ENCODE measurements at regions not wholly inside any gene's neighbourhood (a gene's known extent, or its start where the extent isn't known, plus 50 kb on each side); places are given as distances from the start of the nearest gene placed in this dataset.

- DNase-seq = no peak
- H3K36me3 ChIP-seq = no peaks in the 10 kb centered on the region
- no peaks in the 10 kb centered on the region for H3K9me3 ChIP-seq
- H3K27ac ChIP-seq = no peak overlapping the region
- intact Hi-C loops (cut with DNase I) = no loop called here
- 44 to 58% (median 47%) methylated on average over 3 of the region's 3 CpGs for WGBS, 3 donors
- no peaks in the 10 kb centered on the region for H3K4me1 ChIP-seq (ENCODE audit: insufficient read depth)
- TF ChIP-seq, protein P1, sequence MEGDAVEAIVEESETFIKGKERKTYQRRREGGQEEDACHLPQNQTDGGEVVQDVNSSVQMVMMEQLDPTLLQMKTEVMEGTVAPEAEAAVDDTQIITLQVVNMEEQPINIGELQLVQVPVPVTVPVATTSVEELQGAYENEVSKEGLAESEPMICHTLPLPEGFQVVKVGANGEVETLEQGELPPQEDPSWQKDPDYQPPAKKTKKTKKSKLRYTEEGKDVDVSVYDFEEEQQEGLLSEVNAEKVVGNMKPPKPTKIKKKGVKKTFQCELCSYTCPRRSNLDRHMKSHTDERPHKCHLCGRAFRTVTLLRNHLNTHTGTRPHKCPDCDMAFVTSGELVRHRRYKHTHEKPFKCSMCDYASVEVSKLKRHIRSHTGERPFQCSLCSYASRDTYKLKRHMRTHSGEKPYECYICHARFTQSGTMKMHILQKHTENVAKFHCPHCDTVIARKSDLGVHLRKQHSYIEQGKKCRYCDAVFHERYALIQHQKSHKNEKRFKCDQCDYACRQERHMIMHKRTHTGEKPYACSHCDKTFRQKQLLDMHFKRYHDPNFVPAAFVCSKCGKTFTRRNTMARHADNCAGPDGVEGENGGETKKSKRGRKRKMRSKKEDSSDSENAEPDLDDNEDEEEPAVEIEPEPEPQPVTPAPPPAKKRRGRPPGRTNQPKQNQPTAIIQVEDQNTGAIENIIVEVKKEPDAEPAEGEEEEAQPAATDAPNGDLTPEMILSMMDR (IDR thresholded peaks at IDR 0.05) = no peak
- TF ChIP-seq POLR2A (IDR thresholded peaks at IDR 0.05) (no peak), EP300 (IDR thresholded peaks at IDR 0.05) (no peak)
- no peaks in the 10 kb centered on the region for H3K27me3 ChIP-seq
- H3K4me3 ChIP-seq = no peak overlapping the region
Observed at GRCh38 chr2:123045713-123046112, 979.4 kb upstream of the CNTNAP5 start.

GRCh38 chr2:123047186-123047585 lies 977.9 kb upstream of the CNTNAP5 start:
- no peaks in the 10 kb centered on the region for H3K27me3 ChIP-seq
- no peaks in the 10 kb centered on the region for H3K9me3 ChIP-seq
- intact Hi-C loops (cut with DNase I) = no loop called here
- no peak overlapping the region for H3K27ac ChIP-seq
- no peak for DNase-seq
- no peaks in the 10 kb centered on the region for H3K36me3 ChIP-seq
- no peak overlapping the region for H3K4me3 ChIP-seq
- no peak for TF ChIP-seq EP300 (IDR thresholded peaks at IDR 0.05)
- TF ChIP-seq, protein P1 (IDR thresholded peaks at IDR 0.05) = no peak
- TF ChIP-seq POLR2A (IDR thresholded peaks at IDR 0.05) = no peak
- H3K4me1 ChIP-seq (ENCODE audit: insufficient read depth) = no peaks in the 10 kb centered on the region

DNA sequence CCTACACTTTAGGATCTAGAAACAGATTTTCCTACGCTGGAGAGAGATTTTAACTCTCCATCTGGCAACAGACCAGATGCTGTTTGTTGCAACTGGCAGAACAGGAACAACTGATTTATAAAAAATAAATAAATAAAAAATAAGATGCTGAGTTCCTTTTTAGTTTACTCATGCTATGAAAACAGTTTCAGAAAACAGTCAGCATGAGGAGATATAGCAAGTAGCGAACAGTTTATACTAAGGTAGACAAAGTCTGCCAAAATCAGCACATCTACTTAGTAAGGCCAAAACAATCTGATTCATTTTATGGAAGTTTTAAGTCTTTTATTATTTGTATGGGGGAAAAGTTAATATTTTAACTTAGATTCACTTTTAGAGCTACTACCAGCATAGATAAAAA lies 974.0 kb upstream of the CNTNAP5 start:
- no peak for TF ChIP-seq POLR2A (IDR thresholded peaks at IDR 0.05)
- TF ChIP-seq EP300 (IDR thresholded peaks at IDR 0.05) = no peak
- TF ChIP-seq, protein P1 (IDR thresholded peaks at IDR 0.05) = no peak

GRCh38 chr2:123061534-123061933 lies 963.6 kb upstream of the CNTNAP5 start:
- no peaks in the 10 kb centered on the region for H3K36me3 ChIP-seq
- intact Hi-C loops (cut with DNase I) = no loop called here
- H3K27ac ChIP-seq = no peak overlapping the region
- no peak overlapping the region for H3K4me3 ChIP-seq
- 84 to 91% (median 87%) methylated on average over 2 of the region's 2 CpGs for WGBS, 3 donors
- no peaks in the 10 kb centered on the region for H3K27me3 ChIP-seq
- DNase-seq = no peak
- no peaks in the 10 kb centered on the region for H3K9me3 ChIP-seq
- no peaks in the 10 kb centered on the region for H3K4me1 ChIP-seq (ENCODE audit: insufficient read depth)
- TF ChIP-seq, protein P1 (IDR thresholded peaks at IDR 0.05) = no peak
- no peak for TF ChIP-seq POLR2A (IDR thresholded peaks at IDR 0.05)
- TF ChIP-seq EP300 (IDR thresholded peaks at IDR 0.05) = no peak

More for the DNA sequence above, 974.0 kb upstream of the CNTNAP5 start:
- Histone ChIP-seq H3K4me3 (no peak overlapping the region), H3K4me1 (ENCODE audit: insufficient read depth) (no peaks in the 10 kb centered on the region), H3K36me3 (no peaks in the 10 kb centered on the region), H3K27ac (no peak overlapping the region), H3K9me3 (no peaks in the 10 kb centered on the region), H3K27me3 (no peaks in the 10 kb centered on the region)
- 22 to 26% (median 22%) methylated on average over 2 of the region's 2 CpGs for WGBS, 3 donors
- no peak for DNase-seq
- intact Hi-C loops (cut with DNase I) = no loop called here

DNA sequence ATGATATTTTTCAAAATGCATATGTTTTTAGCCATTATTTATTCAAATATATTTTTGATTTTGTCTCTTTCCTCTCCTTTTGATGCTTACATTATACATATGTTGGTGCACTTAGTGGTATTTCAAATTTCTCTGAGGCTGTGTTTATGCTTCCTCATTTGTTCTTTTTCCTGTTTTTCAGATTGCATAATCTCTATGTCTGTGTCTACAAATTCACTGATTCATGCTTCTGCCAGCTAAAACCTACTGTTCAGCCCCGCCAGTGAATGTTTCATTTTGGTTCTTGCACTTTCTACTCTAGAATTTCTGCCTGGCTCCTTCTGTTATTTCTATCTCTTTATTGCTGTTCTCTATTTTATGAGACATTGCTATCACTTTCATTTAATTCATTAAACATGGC lies 951.7 kb upstream of the CNTNAP5 start:
- Histone ChIP-seq H3K9me3 (no peaks in the 10 kb centered on the region), H3K36me3 (no peaks in the 10 kb centered on the region), H3K27me3 (no peaks in the 10 kb centered on the region), H3K27ac (no peak overlapping the region), H3K4me1 (ENCODE audit: insufficient read depth) (no peaks in the 10 kb centered on the region), H3K4me3 (no peak overlapping the region)
- no peak for DNase-seq
- WGBS, 3 donors = 36 to 88% (median 75%) methylated on average over 1 of the region's 1 CpG
- TF ChIP-seq, protein P1 (IDR thresholded peaks at IDR 0.05) = no peak
- no peak for TF ChIP-seq POLR2A (IDR thresholded peaks at IDR 0.05)
- no peak for TF ChIP-seq EP300 (IDR thresholded peaks at IDR 0.05)
- intact Hi-C loops (cut with DNase I) = no loop called here

All from ovary (tissue), 7 donors.